GM12874 (cell line): ENCODE measurements at regions not wholly inside any gene's neighbourhood (a gene's known extent, or its start where the extent isn't known, plus 50 kb on each side); places are given as distances from the start of the nearest gene placed in this dataset.

Source experiments
- TF ChIP-seq, protein P1 (sequence below): IDR thresholded peaks from 2 replicates; pipeline ENCODE4 v1.5.1; 2011; ENCODE audit warnings: low read depth, mild to moderate bottlenecking, control low read depth, low read length, moderate library complexity; ENCODE audit not compliant: insufficient read depth

DNA sequence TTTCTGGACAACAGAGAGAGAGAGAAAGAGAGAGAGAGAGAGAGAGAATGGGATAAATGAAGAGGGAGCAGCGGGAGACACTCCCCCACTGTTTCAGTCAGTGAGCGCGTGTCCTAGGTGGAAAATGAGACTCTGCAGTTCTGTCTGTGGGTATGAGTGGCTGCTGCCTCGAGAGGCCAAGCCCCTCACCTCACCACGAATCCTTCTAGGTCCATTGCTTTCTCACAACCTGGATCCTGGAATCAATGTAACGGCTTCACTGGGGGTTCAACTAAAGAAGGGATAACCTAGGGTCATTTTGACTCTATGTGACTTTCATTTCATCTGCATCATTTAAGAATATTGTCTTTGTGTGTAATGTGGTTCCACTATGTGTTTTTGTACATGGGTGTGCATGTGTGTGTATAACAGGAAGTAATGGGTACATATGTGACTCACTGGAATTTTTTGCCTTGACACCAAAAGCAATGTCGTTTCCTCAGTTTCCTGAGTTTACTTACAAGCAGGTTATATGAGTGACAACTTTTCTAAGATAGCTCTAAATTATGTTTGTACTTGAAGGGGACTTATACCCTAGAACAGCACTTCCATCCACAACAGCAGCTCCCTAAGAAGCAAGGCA, 221.4 kb upstream of the TRIB2 start:
- TF ChIP-seq, protein P1, sequence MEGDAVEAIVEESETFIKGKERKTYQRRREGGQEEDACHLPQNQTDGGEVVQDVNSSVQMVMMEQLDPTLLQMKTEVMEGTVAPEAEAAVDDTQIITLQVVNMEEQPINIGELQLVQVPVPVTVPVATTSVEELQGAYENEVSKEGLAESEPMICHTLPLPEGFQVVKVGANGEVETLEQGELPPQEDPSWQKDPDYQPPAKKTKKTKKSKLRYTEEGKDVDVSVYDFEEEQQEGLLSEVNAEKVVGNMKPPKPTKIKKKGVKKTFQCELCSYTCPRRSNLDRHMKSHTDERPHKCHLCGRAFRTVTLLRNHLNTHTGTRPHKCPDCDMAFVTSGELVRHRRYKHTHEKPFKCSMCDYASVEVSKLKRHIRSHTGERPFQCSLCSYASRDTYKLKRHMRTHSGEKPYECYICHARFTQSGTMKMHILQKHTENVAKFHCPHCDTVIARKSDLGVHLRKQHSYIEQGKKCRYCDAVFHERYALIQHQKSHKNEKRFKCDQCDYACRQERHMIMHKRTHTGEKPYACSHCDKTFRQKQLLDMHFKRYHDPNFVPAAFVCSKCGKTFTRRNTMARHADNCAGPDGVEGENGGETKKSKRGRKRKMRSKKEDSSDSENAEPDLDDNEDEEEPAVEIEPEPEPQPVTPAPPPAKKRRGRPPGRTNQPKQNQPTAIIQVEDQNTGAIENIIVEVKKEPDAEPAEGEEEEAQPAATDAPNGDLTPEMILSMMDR, result no peak

DNA sequence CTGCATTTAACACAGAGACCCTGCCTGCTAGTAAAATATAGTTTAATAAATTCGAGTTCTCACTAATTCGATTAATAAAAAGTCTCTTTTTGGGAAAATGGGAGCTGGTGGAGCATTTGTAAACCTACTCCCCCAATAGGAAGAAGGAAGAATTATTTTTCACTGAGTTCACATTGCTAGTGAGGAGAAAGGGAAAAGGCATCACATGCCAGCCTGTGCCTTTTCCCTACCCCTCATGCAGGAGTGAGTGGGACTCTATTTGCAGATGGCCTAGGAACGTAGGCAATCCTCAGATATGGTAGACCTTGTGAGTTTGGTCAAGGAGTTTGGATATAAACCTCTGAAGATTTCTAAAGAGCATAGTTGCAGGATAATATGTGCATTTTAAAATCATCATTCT, 218.4 kb upstream of the TRIB2 start:
- TF ChIP-seq, protein P1, result no peak

- TF ChIP-seq, protein P1, result no peak
These were observed 218.0 kb upstream of the TRIB2 start for GRCh38 chr2:12498704-12499103.

DNA sequence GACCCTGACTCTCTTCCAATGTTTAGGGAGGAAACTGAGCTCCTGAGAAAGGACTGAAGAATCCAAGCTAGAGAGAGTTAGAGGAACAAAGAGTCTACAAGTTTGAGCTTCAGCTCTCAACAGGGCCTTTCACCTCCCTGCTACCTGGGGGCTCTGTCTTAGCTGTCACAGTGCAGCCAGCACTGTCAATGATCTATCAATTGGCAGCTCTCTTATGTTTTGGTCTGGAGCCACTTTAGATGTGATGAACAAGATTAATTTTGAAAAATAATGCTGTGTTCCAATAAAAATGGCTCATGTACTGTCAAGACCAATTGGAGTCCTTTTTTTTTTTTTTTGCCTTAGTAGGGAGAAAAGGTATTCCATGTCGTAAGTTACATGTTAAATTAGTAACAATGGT, 215.8 kb upstream of the TRIB2 start:
- TF ChIP-seq, protein P1, result no peak

GRCh38 chr2:12501469-12502158, 215.1 kb upstream of the TRIB2 start:
- TF ChIP-seq, protein P1, result no peak

GRCh38 chr2:12502759-12503158, 214.0 kb upstream of the TRIB2 start:
- TF ChIP-seq, protein P1, result no peak

- TF ChIP-seq, protein P1, result no peak
These were observed 212.3 kb upstream of the TRIB2 start for GRCh38 chr2:12504443-12504842.
